RPMI7951 (cell line): ENCODE measurements at regions not wholly inside any gene's neighbourhood (a gene's known extent, or its start where the extent isn't known, plus 50 kb on each side); places are given as distances from the start of the nearest gene placed in this dataset.
"Not testable (repeated sequence)": the region's sequence is repeated elsewhere in the genome, so short reads cannot be mapped to it uniquely, and the experiment has no call there.

Source experiments
- DNase-seq: peaks from one replicate; pipeline ENCODE4 v3.0.0-alpha.2; 2012; ENCODE audit warnings: low read depth

DNA sequence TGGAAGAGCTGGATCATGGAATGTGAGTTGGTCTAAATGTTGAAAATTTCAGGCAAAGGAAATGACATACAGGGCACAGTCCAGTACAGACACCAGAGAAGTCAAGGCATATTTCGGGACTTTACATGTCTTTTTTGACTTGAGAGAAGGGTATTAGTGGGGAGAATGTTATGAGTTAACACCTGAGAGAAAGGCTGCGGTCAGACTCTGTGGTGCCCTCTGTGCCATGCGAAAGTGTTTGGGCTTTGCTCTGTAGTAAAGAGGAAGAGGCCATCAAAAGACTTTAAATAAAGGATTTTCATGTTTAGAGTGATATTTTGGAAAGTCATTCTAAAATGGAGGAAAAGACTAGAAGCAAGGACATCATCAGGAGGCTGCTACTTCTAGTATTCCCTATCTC, 607.4 kb downstream of the CCSER2 start:
- DNase-seq: no peak

GRCh38 chr10:84938117-84938905, 609.9 kb downstream of the CCSER2 start:
- no peak for DNase-seq

DNA sequence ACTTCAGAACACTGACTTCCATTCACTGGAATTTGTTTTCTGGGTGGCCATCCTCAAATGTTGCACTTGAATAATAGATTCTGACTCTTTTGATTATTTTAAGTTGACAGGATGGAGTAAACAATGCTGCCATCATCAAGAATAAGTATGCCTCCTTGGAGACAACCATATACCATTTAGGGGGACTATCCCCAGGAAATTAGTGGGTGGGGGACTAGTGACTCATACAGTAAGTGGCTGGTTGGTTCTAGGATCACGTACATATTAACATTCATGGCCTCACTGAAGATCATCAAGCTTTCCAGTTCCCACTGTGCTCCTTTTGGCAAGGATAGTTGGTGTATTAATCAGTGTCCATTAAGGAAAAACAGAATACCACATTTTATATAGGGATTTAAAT, 615.2 kb downstream of the CCSER2 start:
- DNase-seq: no peak

DNA sequence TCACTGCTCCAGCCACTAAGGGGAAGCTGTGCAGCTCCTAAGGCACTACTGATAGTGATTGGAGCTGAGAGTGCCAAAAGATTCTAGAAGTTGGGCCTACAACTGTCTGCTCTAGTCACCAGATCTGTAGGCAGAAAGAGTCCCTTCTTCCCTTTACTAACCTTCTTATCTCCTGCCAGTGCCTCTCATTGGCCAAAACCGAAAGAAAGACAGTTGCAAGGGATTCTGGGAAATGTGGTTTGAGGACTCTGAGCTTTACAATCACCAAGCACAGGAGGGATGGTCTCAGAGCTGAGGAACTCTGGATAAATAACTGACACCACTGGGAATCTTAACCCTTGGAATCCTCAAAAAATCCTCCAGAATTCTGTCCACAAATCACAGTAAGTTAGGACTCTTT, 615.8 kb downstream of the CCSER2 start:
- no peak for DNase-seq

DNA sequence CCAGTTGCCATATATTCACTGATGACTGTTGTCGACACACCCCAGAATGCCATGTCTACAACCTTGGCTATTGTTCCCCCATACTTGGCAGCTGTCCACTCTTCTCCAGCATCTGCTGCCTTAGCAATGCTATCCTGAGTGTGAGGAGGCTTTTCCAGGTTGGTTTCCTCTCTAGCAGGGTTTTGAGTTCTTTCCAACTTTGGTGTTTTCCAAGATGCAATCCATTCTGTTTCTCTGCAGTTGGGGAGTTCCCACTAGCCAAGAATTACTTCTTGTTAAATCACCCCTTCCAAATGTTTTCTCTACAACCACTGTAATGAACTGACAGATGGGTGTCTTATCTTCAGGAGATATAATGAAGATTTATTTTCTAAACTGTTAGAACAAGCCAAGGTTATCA, 617.4 kb downstream of the CCSER2 start:
- no peak for DNase-seq

- no peak for DNase-seq
These were observed 618.5 kb downstream of the CCSER2 start for GRCh38 chr10:84946904-84947303.

- DNase-seq: no peak
These were observed 620.3 kb downstream of the CCSER2 start for GRCh38 chr10:84948644-84949043.

- no peak for DNase-seq
These were observed 623.2 kb downstream of the CCSER2 start for GRCh38 chr10:84951616-84952015.

DNA sequence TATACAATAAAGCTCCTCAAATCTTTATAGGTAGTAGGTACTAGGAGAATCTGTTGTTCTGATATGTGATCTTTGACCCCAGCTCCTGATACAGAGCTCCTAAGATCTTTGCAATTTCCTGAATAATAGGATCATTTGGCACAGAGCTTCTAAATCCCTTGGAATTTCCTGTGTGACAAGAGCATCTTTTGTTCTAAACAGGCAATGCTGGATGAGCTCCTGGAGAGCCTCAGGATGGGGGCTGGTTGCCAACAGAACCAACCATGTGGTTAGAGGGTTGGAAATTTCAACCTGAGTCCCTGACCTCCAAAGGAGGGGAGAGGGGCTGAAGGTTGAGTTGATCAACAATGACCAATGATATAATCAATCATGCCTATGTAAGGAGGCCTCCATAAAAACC, 629.0 kb downstream of the CCSER2 start:
- DNase-seq: no peak

- DNase-seq: no peak
These were observed 637.1 kb downstream of the CCSER2 start for GRCh38 chr10:84965468-84965867.

- DNase-seq: no peak
These were observed 638.5 kb downstream of the CCSER2 start for GRCh38 chr10:84966708-84967441.

- not testable (repeated sequence) for DNase-seq
These were observed 640.9 kb downstream of the CCSER2 start for GRCh38 chr10:84969297-84969696.

DNA sequence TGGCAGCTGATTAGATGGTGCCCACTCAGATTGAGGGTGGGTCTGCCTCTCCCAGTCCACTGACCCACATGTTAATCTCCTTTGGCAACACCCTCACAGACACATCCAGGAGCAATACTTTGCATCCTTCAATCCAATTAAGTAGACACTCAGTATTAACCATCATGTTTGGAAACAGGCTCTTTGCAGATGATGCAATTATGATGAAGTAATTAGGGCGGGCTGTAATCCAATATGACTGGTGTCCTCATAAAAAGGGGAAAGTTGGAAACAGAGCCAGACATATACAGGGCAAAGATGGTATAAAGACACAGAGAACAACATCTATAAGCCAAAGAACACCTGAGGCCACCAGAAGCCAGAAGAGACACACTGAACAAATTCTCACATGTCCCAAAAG, 658.6 kb downstream of the CCSER2 start:
- no peak for DNase-seq

DNA sequence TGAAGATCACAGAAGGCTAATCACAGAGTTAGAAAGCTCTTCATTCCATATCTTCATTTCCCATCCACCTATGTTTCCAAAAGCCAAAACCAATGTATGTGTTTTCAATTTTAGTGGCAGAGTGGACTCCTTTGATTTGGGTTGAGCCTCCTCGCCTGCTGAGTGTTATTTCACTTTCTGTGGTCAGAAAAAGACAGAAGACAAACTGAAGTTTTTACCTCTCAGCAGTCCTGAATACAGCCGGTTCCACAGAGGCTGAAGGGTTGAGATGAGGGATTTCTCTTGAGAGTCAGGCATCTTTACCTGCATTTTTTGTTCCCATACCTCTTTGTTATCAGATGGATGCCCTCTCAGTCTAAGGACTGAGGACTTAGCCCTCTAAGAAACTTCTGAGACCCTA, 659.6 kb downstream of the CCSER2 start:
- DNase-seq: no peak

- no peak for DNase-seq
These were observed 662.3 kb downstream of the CCSER2 start for GRCh38 chr10:84990713-84991112.

GRCh38 chr10:84991301-84991700, 662.9 kb downstream of the CCSER2 start:
- no peak for DNase-seq

DNA sequence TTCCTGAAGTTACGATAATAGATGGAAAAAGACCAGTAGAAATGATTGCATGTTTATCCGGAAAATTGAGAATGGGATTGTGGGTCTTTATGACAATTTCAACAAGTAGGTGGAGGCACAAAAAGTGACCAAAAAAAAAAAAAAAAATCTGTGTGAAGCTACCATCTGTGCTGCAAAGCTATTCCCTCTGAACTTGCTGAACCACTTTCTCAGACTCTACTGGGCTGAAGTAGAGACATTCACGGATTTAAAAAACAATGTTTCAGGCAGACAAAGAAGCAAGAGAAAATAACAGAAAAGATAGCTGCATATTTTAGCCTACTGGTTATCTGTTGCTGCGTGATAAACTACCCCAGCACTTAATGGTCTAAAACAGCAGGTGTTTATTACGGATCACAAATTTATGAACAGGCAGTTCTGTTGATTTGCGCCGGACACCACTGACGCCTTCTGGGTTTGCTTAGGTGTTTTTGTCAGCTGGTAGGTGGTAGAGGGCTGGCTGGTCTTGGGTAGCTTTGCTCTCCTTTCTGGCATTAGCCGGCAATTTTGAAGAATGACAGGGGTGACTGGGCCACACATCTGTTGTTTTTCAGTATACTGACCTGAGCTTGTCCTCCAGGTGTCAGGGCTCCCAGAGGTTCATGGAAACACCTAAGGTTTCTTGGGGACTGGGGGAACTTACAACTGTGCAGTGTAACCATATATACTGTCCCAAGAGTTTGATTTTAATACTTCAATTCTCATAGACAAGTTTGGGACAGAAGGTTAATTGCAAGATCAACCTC, 665.1 kb downstream of the CCSER2 start:
- DNase-seq: no peak

DNA sequence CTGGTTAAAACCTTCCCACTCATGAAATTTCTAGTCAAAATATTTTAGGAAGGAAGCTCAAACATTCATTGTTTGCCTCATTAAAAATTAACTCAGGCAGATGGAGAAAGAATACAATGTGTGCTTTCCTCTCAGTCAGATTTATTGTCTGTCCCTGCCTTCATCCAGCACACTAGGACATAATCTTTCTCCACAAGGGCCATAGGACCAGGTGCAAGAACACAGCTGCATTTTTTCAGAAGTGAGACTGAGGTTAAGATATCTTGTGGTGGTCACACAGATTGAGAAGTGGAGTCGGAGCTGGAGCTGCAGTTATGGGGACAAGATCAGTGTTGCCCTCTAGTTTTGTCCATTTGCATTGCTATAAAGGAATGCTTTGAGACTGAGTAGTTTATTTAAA, 666.3 kb downstream of the CCSER2 start:
- no peak for DNase-seq

GRCh38 chr10:84996580-84996979, 668.2 kb downstream of the CCSER2 start:
- no peak for DNase-seq

DNA sequence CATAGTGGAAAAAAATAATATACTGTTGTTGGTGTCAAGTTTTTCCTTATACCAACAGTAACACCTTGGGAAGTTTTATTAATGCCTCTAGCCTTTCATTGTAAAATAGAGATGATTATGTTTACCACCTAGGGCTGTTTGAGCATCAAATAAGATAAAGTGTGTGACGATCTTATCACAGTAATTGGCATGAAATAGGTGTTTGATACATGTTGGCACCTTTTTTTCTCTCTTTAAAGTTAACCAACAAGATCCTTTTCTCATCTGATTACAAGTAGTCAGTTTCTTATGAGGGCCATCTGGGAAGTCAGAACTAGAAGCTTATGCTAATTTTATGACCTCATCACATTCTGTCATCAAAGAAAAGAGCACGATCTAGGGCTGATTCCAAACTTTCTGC, 669.5 kb downstream of the CCSER2 start:
- no peak for DNase-seq

DNA sequence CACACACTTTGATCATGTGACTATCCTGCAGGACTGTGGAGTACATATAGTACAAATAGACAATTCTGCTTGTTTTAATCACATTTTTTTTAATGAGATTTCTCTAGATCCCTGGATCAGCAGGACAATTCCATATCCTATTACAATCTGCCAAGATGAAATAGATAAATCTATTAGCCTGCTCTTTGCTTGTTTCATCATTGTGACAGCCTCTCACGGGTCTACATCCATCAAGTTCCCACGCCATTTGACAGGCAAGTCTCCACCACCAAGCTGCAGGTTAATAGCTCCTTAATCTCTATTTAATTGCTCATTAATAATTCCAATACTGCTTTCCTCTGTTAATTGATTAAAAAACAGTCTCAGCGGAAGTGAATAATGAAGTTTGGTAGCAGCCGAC, 671.5 kb downstream of the CCSER2 start:
- DNase-seq: no peak

DNA sequence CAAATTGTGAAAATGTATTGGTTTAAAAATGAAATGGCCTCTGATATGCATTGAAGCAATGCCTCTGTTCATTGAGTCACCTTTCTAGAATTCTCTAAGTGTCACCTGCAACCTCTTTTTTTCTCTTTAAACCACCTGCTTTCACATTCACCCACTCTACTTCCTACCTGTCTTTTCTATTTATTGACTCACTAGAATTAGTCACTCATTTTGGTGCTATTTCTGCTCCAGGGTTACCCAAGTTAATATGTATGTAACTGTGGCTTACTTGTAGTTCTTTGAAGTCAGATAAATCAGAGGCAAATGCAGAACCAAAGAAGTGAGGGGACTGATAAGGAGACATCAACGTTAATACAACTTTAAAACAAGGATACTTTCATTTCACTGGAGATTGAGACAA, 674.7 kb downstream of the CCSER2 start:
- no peak for DNase-seq
